Ishikawa (cell line): ENCODE measurements at regions not wholly inside any gene's neighbourhood (a gene's known extent, or its start where the extent isn't known, plus 50 kb on each side); places are given as distances from the start of the nearest gene placed in this dataset.

Source experiments
- EP300 ChIP-seq: IDR thresholded peaks from 2 replicates; pipeline ENCODE4 v1.6.1; 2012; ENCODE audit warnings: borderline replicate concordance
- MAX ChIP-seq: IDR thresholded peaks from 2 replicates; pipeline ENCODE4 v1.6.1; 2012
- USF1 ChIP-seq: IDR thresholded peaks from 2 replicates; pipeline ENCODE4 v1.6.1; 2012
- ZBTB7A ChIP-seq: IDR thresholded peaks from 2 replicates; pipeline ENCODE4 v1.6.1; 2012; ENCODE audit warnings: low read depth

- TF ChIP-seq ZBTB7A: no peak
- no peak for TF ChIP-seq EP300
- no peak for TF ChIP-seq MAX
- no peak for TF ChIP-seq USF1
These were observed 2033.7 kb upstream of the CELF4 start for GRCh38 chr18:39599251-39599650.
